BJ (cell line): ENCODE measurements at regions not wholly inside any gene's neighbourhood (a gene's known extent, or its start where the extent isn't known, plus 50 kb on each side); places are given as distances from the start of the nearest gene placed in this dataset.

Source experiments
- CTCF ChIA-PET: fragments of 350-600 bp; formaldehyde crosslinking; extraction: SDS; loops from one replicate; lab custom pipeline; 2021; ENCODE audit warnings: antibody characterized with exemption, inconsistent platforms; lab: Yijun Ruan, JAX
- POLR2A ChIA-PET: fragments of 300-600 bp; sonication (Branson Sonifier 250); formaldehyde crosslinking; extraction: SDS; loops from one replicate; lab custom pipeline; 2021; ENCODE audit warnings: antibody characterized with exemption; lab: Charles Lee
- DNase-seq: peaks from one replicate; pipeline ENCODE4 v3.0.0-alpha.2; 2011; ENCODE audit warnings: low read depth
- H3K27me3 ChIP-seq: 2 replicates; pipeline ENCODE4 v1.6.0; 2011; ENCODE audit warnings: low read length; ENCODE audit not compliant: control insufficient read depth, insufficient read depth
- H3K36me3 ChIP-seq: 2 replicates; pipeline ENCODE4 v1.5.1; 2011; ENCODE audit warnings: low read length; ENCODE audit not compliant: control insufficient read depth, insufficient read depth
- H3K4me3 ChIP-seq: 2 replicates; pipeline ENCODE4 v1.5.1; 2011; ENCODE audit warnings: low read depth, mild to moderate bottlenecking, control low read depth, low read length
- TF ChIP-seq, protein P1 (sequence below): IDR thresholded peaks from 2 replicates; pipeline ENCODE4 v1.5.1; 2011; ENCODE audit warnings: low read depth, mild to moderate bottlenecking, control low read depth, inconsistent platforms, low read length, moderate library complexity; ENCODE audit not compliant: insufficient read depth

DNA sequence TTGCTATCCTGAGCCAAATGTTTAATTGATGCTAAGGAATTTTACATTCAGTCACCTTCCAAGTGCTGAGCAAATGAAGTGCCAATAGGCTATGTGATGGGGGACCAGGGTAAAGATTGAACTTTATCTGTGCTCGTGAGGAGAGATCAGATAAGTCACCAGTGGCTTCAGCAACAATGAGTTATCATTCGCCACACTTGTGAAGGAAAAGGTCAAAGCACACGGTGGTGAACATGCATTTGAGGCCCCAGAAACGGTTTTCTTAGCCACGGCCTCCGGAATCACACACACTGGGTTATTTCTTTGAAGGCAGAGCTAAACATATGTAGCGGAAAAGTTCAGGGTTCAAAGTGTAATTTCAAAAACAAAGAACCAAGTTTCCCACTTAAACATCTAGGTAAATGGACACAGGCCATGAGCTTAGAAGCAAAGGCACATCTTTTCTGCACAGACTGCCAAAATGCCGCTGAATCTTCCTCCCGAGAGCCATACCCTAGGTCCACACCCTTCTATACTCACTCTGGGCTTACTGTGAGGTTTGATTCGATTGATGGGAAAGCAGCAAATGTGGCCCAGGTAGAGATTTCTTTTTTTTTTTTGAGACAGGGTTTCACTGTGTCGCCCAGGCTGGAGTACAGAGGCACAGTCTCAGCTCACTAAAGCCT, 268.5 kb downstream of the SHQ1 start:
- TF ChIP-seq, protein P1, sequence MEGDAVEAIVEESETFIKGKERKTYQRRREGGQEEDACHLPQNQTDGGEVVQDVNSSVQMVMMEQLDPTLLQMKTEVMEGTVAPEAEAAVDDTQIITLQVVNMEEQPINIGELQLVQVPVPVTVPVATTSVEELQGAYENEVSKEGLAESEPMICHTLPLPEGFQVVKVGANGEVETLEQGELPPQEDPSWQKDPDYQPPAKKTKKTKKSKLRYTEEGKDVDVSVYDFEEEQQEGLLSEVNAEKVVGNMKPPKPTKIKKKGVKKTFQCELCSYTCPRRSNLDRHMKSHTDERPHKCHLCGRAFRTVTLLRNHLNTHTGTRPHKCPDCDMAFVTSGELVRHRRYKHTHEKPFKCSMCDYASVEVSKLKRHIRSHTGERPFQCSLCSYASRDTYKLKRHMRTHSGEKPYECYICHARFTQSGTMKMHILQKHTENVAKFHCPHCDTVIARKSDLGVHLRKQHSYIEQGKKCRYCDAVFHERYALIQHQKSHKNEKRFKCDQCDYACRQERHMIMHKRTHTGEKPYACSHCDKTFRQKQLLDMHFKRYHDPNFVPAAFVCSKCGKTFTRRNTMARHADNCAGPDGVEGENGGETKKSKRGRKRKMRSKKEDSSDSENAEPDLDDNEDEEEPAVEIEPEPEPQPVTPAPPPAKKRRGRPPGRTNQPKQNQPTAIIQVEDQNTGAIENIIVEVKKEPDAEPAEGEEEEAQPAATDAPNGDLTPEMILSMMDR: no peak
- Histone ChIP-seq H3K27me3 (no peaks in the 10 kb centered on the region; the same call in 1 of the 2 replicates), H3K36me3 (no peaks in the 10 kb centered on the region), H3K4me3 (no peak overlapping the region)
- no peak for DNase-seq
- POLR2A ChIA-PET: no interaction called here
- CTCF ChIA-PET: interaction anchor here (1.0 to 2.4 kb wide), 3 partner anchors 11 to 262 kb away, joined by 3 to 6 read pairs (median 5); no protein-coding TSS in a partner anchor

DNA sequence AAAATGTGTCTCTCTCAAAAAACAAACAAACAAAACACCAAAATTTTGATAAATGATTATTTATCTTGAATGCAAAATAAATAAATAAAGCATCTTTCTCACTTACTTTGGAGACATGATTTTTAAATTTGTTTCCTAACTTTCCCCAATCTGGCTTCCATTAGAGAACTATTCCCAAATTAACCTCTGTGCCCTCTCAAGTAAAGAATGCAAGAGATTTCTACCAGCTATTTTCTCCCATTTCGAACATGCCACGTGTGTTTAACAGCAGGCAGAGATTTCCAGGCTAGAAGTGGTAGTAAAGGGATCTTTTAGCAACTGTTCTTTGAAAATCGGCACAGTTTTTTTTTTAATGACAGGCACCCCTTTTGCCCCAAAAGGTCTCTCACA, 269.1 kb downstream of the SHQ1 start:
- ChIA-PET CTCF (interaction anchor here (0.7 kb wide), 1 partner anchor 12 kb away, joined by 3 read pairs; no protein-coding TSS in a partner anchor), POLR2A (no interaction called here)
- TF ChIP-seq, protein P1: no peak
- Histone ChIP-seq H3K4me3 (no peak overlapping the region), H3K27me3 (no peaks in the 10 kb centered on the region; the same call in 1 of the 2 replicates), H3K36me3 (no peaks in the 10 kb centered on the region)
- DNase-seq: no peak

DNA sequence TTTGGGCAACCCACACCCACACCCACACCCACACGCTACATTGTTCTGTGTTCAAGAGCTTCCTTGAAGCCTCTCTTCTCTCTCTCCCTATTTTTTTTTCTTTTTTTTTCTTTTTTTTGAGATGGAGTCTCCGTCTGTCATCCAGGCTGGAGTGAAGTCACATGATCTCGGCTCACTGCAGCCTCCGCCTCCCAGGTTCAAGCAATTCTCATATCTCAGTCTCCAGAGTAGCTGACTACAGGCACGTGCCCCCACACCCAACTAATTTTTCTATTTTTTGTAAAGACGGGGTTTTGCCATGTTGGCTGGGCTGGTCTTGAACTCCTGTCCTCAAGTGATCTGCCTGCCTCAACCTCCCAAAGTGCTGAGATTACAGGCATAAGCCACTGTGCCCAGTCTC, 271.1 kb downstream of the SHQ1 start:
- POLR2A ChIA-PET: no interaction called here
- DNase-seq: no peak
- Histone ChIP-seq H3K36me3 (no peaks in the 10 kb centered on the region), H3K4me3 (no peak overlapping the region), H3K27me3 (no peaks in the 10 kb centered on the region; the same call in 1 of the 2 replicates)
- CTCF ChIA-PET: interaction anchor here (0.8 to 1.3 kb wide), 3 partner anchors 10 to 245 kb away, joined by 3 read pairs; no protein-coding TSS in a partner anchor
- TF ChIP-seq, protein P1: no peak

DNA sequence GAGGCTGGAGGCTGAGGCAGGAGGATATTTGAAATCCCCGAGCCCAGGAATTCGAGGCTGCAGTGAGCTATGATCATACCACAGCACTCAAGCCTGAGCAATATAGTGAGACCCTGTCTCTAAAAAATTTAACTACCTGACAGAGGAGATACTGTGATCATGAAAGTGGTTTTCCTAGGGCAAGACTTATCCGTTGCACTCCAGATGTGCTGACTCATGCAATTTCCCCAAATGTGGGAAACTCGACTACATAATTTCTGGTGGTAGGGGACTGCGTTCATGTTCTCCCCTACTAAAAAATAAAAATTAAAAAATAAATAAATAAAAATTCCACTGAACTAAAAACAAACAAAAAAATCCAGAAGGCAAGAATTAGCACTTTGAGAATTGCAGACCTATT, 271.7 kb downstream of the SHQ1 start:
- POLR2A ChIA-PET: no interaction called here
- Histone ChIP-seq H3K36me3 (no peaks in the 10 kb centered on the region), H3K4me3 (no peak overlapping the region)

DNA sequence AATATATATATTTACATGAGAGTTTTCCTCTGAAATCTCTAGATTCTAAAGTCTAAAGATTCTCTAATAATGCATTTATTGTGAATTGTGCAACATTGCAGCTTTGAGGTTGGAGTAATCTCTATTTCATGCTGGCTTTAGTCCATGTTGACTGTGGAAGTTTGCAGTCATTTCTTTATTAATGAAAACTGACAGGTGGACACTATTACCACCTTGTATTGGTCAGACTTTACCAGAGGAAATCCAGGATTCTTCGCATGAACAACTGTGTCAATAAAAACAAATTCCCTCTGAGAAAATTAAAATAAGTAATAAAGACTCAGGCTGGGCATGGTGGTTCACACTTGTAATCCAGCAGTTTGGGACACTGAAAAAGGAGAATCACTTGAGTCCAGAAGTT, 274.1 kb downstream of the SHQ1 start:
- ChIA-PET POLR2A (no interaction called here), CTCF (interaction anchor here (0.6 kb wide), 1 partner anchor 531 kb away, joined by 3 read pairs; no protein-coding TSS in a partner anchor)
- no peak for DNase-seq
- Histone ChIP-seq H3K36me3 (no peaks in the 10 kb centered on the region), H3K27me3 (no peaks in the 10 kb centered on the region; the same call in 1 of the 2 replicates), H3K4me3 (no peak overlapping the region)
- TF ChIP-seq, protein P1: no peak

More for the DNA sequence above, 271.7 kb downstream of the SHQ1 start:
- TF ChIP-seq, protein P1: no peak
- DNase-seq: no peak
- CTCF ChIA-PET: interaction anchor here (0.8 to 1.3 kb wide), 3 partner anchors 9 to 11 kb away, joined by 3 read pairs; no protein-coding TSS in a partner anchor
- no peaks in the 10 kb centered on the region; the same call in 1 of the 2 replicates for H3K27me3 ChIP-seq
